ENCODE measurements at regions not wholly inside any gene's neighbourhood (a gene's known extent, or its start where the extent isn't known, plus 50 kb on each side); places are given as distances from the start of the nearest gene placed in this dataset.

DNA sequence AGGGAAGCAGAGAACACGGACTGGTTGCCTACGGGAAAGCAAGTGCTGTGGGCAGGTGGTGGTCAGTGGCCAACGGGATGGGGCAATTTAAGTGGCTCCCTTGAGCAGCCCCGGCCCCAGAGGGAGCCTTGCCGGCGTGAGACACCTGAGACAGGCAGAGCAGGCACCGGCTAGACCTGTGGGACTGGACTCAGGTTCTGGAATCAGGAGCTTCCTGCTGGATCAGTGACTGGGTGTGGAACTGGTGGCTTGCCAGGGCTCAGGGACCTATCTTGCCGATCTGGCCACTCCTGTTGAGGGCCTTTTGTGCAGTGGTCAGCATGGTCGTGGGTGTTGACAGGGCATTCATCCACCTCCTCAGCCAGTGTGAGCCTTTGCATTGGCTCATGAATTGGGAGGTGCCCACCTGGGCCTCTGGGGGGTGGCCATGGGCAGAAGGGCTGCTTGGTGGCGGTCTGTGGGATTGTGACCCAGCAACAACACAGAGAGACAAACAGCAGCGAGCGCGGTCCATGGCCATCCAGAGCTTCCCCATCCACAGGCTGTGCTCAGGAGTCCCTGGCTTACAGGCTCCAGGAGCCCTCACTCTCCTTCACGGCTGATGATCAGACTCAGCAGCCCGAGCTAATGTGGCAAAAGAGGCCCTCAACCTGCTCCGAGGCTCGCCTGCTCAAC is 85.4 kb upstream of the ZNF516 start:
- Mint-ChIP-seq H3K4me3 (ENCODE audit: unreplicated experiment) (no peak overlapping the region), H3K27ac (ENCODE audit: unreplicated experiment) (no peak overlapping the region), H3K9me3 (ENCODE audit: low read depth) (peaks cover 3% of the 10 kb centered on the region), H3K27me3 (ENCODE audit: low read depth) (peaks cover 26% of the 10 kb centered on the region), H3K4me1 (ENCODE audit: low read depth) (no peaks in the 10 kb centered on the region), H3K36me3 (ENCODE audit: low read depth) (no peaks in the 10 kb centered on the region)
- no peak for DNase-seq (ENCODE audit: low spot score)
- TF ChIP-seq, protein P1, sequence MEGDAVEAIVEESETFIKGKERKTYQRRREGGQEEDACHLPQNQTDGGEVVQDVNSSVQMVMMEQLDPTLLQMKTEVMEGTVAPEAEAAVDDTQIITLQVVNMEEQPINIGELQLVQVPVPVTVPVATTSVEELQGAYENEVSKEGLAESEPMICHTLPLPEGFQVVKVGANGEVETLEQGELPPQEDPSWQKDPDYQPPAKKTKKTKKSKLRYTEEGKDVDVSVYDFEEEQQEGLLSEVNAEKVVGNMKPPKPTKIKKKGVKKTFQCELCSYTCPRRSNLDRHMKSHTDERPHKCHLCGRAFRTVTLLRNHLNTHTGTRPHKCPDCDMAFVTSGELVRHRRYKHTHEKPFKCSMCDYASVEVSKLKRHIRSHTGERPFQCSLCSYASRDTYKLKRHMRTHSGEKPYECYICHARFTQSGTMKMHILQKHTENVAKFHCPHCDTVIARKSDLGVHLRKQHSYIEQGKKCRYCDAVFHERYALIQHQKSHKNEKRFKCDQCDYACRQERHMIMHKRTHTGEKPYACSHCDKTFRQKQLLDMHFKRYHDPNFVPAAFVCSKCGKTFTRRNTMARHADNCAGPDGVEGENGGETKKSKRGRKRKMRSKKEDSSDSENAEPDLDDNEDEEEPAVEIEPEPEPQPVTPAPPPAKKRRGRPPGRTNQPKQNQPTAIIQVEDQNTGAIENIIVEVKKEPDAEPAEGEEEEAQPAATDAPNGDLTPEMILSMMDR (IDR thresholded peaks at IDR 0.05): no peak

DNA sequence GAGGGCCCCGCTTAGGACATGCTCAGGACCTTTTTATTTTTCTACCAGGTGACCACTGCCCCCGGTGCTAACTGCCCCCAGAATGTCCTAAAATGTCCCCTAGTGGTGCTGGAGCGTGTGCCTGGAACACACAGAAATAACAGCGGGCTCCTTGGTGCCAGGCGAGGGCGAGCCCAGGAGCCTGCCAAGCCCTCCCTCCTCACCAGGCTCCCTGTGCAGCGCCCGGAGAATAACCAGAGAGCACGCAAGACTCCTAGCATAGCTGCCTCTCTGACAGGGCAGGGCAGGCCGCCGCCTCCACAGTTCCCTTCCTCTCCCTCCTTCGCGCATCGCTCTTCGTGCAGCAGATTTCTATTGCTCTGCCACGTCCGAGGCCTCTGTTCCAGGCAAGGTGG is 84.3 kb upstream of the ZNF516 start:
- H3K27ac Mint-ChIP-seq (ENCODE audit: unreplicated experiment): no peak overlapping the region
- no peaks in the 10 kb centered on the region for H3K36me3 Mint-ChIP-seq (ENCODE audit: low read depth)
- no peak overlapping the region for H3K4me3 Mint-ChIP-seq (ENCODE audit: unreplicated experiment)
- peaks cover 26% of the 10 kb centered on the region for H3K27me3 Mint-ChIP-seq (ENCODE audit: low read depth)
- H3K4me1 Mint-ChIP-seq (ENCODE audit: low read depth): no peaks in the 10 kb centered on the region
- no peak for DNase-seq (ENCODE audit: low spot score)
- TF ChIP-seq, protein P1 (IDR thresholded peaks at IDR 0.05): no peak
- H3K9me3 Mint-ChIP-seq (ENCODE audit: low read depth): peaks cover 6% of the 10 kb centered on the region

DNA sequence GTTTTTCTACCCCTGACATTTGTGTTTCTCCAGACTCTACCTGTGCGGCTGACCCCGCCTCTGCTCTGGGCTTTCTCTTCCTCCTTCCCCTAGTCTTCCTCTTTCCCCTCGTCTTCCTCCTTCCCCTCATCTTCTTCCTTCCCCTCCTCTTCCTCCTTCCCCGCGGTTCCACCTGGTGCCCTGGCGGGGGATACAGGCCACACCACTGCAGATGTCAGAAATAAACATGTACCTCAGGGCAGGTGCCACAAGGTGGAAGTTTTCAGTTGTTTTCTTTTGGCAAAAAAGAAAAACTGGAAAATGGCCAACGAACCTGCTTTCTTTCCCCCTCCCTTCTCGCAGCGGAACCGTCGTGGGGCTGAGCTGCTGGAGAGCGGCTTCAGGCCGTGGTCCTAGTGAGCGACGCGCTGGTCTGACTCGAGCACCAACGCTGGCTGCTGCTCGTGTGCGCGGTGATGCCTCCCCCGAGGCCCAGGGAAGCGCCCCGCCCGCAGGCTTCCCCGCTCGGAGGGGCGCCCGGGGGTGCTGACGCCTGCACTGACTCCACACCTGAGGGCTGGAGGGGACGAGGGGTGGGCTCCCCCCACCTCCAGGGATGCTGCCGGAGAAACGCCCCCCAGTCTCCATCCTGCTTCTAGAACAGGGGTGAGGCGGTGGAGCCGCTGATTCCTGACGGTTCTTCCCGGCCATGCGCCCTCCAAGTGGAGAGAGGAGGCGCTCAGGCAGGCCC is 83.7 kb upstream of the ZNF516 start:
- H3K4me3 Mint-ChIP-seq (ENCODE audit: unreplicated experiment): no peak overlapping the region
- H3K27me3 Mint-ChIP-seq (ENCODE audit: low read depth): peaks cover 26% of the 10 kb centered on the region
- no peaks in the 10 kb centered on the region for H3K36me3 Mint-ChIP-seq (ENCODE audit: low read depth)
- TF ChIP-seq, protein P1 (IDR thresholded peaks at IDR 0.05): no peak
- no peak overlapping the region for H3K27ac Mint-ChIP-seq (ENCODE audit: unreplicated experiment)
- peaks cover 6% of the 10 kb centered on the region for H3K9me3 Mint-ChIP-seq (ENCODE audit: low read depth)
- no peaks in the 10 kb centered on the region for H3K4me1 Mint-ChIP-seq (ENCODE audit: low read depth)
- DNase-seq (ENCODE audit: low spot score): no peak

DNA sequence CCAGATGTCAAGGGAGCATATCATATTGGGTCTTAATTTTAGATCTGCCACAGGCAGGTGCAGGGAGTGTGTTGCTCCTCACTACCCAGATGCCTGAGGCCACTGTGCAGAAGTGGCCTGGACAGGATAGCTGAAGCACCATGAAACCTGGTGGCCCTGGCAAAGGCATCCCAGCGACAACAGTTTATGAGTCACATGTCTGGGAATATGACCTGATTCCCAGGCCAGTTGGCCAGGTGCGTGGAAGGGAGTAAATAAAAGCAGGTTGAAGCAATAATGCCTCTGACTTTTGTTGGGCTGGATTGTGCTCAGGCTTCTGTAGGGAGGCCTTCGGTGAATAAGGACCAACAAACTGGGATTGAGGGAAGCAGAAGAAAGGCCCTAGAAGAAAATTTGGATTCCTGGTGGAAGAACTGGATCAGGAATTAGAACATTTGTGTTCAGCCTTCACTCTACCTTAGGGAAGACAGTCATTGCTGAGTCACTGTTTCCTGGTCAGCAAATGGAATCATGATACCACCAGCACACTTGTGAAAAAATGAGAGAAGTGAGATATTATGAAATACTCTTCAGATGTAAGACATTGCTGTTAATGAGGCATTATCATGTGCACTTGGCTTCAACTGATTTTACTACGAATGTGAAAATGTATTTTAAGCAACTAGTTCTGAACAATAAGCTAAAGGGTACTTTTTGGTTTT is 78.4 kb upstream of the ZNF516 start:
- Mint-ChIP-seq H3K9me3 (ENCODE audit: low read depth) (peaks cover 6% of the 10 kb centered on the region), H3K4me1 (ENCODE audit: low read depth) (peaks cover 5% of the 10 kb centered on the region), H3K27ac (ENCODE audit: unreplicated experiment) (no peak overlapping the region), H3K27me3 (ENCODE audit: low read depth) (no peaks in the 10 kb centered on the region), H3K4me3 (ENCODE audit: unreplicated experiment) (no peak overlapping the region), H3K36me3 (ENCODE audit: low read depth) (no peaks in the 10 kb centered on the region)
- TF ChIP-seq, protein P1 (IDR thresholded peaks at IDR 0.05): no peak
- no peak for DNase-seq (ENCODE audit: low spot score)

DNA sequence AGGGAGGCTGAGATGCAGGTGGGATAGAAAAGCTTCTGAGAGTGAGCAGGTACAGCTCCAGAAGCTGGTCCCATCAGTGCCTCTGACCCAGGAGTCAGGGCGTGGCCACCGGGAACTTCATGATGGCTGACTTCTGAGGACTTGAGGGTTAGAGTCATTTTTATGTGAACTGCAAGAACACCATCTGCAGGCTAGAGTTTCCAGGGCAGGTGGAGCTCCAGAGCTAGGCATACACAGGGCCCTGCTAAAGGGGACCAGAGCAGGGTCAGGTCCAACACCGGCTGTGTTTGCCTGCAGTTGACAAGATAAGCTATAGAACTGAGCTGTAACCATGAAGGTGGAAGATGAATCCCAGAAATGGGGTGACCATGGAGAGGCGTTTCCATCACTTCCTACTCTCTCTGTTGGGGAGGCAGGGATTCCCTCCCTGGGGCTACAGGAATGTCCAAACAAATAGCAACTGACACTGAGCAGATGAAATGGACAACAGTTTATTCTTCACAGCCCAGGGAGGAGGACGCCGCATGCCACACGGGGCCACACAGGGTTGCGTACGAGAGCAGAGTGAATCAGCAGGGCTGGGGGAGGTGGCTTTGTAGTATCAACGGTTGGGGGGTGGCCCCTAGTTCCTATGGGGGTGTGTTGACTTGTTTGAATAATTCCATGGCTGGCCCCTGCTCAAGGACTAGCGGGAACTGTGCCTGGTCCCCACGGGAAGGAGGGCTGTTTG is 77.6 kb upstream of the ZNF516 start:
- Mint-ChIP-seq H3K4me1 (ENCODE audit: low read depth) (peaks cover 5% of the 10 kb centered on the region), H3K27me3 (ENCODE audit: low read depth) (no peaks in the 10 kb centered on the region), H3K4me3 (ENCODE audit: unreplicated experiment) (no peak overlapping the region), H3K36me3 (ENCODE audit: low read depth) (no peaks in the 10 kb centered on the region), H3K9me3 (ENCODE audit: low read depth) (peaks cover 6% of the 10 kb centered on the region), H3K27ac (ENCODE audit: unreplicated experiment) (no peak overlapping the region)
- TF ChIP-seq, protein P1 (IDR thresholded peaks at IDR 0.05): no peak
- no peak for DNase-seq (ENCODE audit: low spot score)
